GM12801 (cell line): ENCODE measurements at regions not wholly inside any gene's neighbourhood (a gene's known extent, or its start where the extent isn't known, plus 50 kb on each side); places are given as distances from the start of the nearest gene placed in this dataset.

ENCODE experiments used
- TF ChIP-seq, protein P1 (sequence below): IDR thresholded peaks from one replicate; pipeline ENCODE4 v1.5.1; 2011; ENCODE audit warnings: control low read depth; ENCODE audit not compliant: insufficient read length; ENCODE audit errors: extremely low read depth

- TF ChIP-seq, protein P1, sequence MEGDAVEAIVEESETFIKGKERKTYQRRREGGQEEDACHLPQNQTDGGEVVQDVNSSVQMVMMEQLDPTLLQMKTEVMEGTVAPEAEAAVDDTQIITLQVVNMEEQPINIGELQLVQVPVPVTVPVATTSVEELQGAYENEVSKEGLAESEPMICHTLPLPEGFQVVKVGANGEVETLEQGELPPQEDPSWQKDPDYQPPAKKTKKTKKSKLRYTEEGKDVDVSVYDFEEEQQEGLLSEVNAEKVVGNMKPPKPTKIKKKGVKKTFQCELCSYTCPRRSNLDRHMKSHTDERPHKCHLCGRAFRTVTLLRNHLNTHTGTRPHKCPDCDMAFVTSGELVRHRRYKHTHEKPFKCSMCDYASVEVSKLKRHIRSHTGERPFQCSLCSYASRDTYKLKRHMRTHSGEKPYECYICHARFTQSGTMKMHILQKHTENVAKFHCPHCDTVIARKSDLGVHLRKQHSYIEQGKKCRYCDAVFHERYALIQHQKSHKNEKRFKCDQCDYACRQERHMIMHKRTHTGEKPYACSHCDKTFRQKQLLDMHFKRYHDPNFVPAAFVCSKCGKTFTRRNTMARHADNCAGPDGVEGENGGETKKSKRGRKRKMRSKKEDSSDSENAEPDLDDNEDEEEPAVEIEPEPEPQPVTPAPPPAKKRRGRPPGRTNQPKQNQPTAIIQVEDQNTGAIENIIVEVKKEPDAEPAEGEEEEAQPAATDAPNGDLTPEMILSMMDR = no peak
Observed at GRCh38 chr1:182143825-182144645, 82.5 kb upstream of the ZNF648 start.

GRCh38 chr1:182143154-182143657, 81.7 kb upstream of the ZNF648 start:
- TF ChIP-seq, protein P1 = peak; percentile 84

GRCh38 chr1:182142621-182143020, 81.1 kb upstream of the ZNF648 start:
- TF ChIP-seq, protein P1 = no peak

GRCh38 chr1:182141040-182141439, 79.5 kb upstream of the ZNF648 start:
- TF ChIP-seq, protein P1 = no peak

DNA sequence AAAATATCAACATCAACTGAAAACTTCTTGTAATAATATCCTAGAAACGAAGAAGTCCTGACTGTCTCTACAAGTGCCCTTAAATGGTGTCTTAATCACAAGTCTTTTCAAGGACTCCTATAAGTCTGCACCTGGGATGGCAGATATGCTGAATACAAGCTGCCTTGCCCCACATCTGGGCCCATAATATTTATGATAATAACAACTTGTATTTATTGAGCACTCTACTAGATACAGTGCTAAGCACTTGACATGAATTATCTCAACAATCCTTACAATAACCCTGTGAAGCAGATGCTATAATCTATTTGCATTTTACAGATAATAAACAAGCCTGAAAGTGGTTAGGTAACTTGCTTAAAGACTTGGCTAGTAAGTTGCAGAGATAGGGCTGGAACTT, 78.0 kb upstream of the ZNF648 start:
- TF ChIP-seq, protein P1 = no peak

- TF ChIP-seq, protein P1 = no peak
Observed at GRCh38 chr1:182137546-182137945, 76.0 kb upstream of the ZNF648 start.

- TF ChIP-seq, protein P1 = no peak
Observed at GRCh38 chr1:182135946-182136345, 74.4 kb upstream of the ZNF648 start.
